GM11168 (cell line): ENCODE measurements at regions not wholly inside any gene's neighbourhood (a gene's known extent, or its start where the extent isn't known, plus 50 kb on each side); places are given as distances from the start of the nearest gene placed in this dataset.

ENCODE experiments used
- in situ Hi-C: fragments of 300-500 bp; cut with MboI; formaldehyde crosslinking; loops from one replicate; pipeline ENCODE4 v1.12.0; 2022; ENCODE audit warnings: low sequenced_read_pairs; ENCODE audit not compliant: unreplicated experiment

- in situ Hi-C loops, result no loop called here
Measured at GRCh38 chr14:97848317-97848980, 1051.3 kb downstream of the VRK1 start.

DNA sequence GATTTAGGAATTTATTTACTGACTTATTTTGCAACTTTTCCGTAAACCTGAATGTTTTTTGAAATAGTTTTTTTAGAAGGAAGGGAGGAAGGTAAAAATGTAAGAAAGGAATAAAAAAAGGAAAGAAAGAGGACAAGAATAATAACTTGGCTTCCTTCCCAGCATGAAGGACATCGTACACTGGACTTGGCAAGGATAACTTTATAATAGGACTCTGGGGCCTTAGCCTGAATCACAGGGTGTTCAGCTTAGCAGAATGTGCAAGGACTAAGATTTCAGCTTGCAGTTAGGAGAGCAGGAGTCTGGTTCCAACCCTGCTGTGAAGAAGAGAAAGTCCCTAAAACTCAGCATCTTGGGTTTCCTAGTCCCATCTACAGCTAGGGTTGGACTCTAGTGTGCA, 1053.3 kb downstream of the VRK1 start:
- in situ Hi-C loops, result no loop called here

DNA sequence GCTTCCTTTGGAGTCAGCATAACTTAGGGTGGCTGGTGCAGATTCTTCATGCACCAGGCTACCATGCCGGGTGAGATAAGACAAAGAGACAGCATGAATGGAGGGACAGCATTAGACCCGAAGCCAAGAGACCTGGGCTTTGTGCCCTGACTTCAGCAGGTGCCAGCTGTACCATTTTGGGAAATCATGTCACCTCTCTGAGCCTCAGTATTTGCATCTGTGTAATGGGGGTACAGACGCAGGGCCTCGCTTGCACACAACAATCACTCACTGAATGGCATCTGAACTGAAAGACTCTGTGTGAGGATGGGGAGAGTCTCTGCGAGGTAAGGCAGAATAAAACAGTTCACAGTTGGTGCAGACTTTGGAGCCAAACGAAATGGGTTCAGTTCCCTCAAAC, 1053.7 kb downstream of the VRK1 start:
- in situ Hi-C loops, result no loop called here

- in situ Hi-C loops, result no loop called here
Measured at GRCh38 chr14:97851428-97851995, 1054.3 kb downstream of the VRK1 start.

GRCh38 chr14:97854918-97855317, 1057.7 kb downstream of the VRK1 start:
- in situ Hi-C loops, result no loop called here

DNA sequence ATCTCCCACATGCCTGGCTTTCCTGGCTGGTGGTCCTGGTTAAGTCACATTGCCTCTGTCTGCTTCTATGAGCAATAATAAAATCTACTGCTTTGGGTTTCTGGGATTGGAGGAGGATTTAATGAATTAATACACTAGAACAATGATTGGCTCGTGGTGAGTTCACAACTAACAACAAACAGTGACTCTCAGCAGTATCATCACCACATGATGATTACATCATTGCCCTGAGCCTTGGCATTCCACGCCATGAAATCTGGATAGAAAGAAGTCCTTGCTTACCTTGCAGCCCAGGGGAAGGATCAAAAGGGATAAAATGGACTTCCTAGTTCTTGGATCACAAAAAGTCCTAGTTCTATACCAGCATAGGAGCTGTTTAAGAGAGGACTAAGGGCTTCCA, 1069.0 kb downstream of the VRK1 start:
- in situ Hi-C loops, result no loop called here

GRCh38 chr14:97866664-97867063, 1069.5 kb downstream of the VRK1 start:
- in situ Hi-C loops, result no loop called here

DNA sequence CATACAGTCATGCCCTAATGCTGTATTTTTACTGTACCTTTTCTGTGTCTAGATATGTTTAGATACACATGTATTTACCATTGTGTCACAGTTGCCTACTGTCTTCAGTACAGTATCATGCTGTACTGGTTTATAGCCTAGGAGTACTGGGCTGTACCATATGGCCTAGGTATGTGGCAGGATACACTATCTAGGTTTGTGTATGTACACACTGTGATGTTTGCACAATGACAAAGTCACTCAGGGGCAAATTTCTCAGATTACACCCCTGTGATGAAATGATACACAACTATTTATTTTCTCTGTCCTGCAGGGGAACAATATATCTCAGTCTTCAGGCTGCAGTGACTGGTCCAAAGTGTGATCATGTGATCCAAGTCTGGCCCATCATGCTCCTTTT, 1076.1 kb downstream of the VRK1 start:
- in situ Hi-C loops, result no loop called here

DNA sequence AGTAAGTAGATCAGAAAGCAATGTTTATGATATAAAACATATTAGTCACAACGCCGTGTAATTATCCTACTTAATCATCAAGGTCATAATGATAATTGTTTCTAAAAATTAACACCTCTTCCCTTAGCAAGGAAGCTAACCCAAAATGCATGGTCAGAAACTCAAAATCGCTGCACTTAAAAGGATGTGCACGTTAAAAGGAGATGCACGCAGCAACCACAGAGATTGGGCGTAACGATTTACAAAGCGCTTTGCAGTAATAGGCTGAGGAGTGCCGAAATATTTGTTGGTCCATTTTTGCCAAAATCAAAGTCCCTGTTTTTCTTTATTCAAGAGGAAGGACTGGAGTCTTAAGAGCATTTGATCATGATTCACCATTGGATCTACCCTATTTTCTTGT, 1077.2 kb downstream of the VRK1 start:
- in situ Hi-C loops, result no loop called here

DNA sequence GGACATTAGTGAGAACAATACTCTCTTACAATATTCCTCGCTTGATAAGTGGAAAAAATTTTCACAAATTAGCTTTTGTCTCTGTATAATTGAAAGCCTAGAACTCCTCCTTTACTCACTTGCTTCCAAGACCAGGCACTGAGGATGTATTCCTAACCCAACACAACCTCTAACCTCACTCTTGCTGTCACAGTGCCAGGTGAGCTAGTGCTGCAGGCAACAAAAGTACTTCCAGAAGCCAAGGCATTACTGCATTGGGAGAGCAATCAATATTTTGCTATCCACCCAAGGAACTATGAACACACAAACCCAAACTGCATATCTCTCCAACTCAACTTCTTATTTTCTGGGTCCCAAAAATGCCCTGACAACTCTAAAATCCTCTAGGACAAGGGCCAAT, 1081.0 kb downstream of the VRK1 start:
- in situ Hi-C loops, result no loop called here

- in situ Hi-C loops, result no loop called here
Measured at GRCh38 chr14:97878727-97879126, 1081.5 kb downstream of the VRK1 start.

GRCh38 chr14:97887690-97888089, 1090.5 kb downstream of the VRK1 start:
- in situ Hi-C loops, result no loop called here

DNA sequence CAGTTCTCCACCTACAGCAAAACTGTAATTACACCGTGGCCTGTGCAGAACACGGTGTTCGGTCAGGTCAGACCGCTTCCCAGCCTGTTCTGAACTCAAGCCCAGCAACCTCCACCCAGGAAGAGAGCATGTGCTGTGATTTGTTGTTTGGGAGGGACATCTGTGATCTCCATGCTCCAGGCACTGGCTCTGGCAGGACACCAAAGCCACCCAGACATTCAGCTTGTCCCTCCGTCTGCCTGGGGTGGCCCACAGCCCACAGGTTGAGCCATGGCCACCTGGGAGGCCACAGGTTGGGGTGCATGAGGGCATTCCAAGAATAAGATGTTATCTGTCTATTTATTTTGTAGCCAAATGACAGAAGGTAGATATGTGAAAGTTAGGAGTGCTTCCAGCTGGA, 1091.1 kb downstream of the VRK1 start:
- in situ Hi-C loops, result no loop called here

DNA sequence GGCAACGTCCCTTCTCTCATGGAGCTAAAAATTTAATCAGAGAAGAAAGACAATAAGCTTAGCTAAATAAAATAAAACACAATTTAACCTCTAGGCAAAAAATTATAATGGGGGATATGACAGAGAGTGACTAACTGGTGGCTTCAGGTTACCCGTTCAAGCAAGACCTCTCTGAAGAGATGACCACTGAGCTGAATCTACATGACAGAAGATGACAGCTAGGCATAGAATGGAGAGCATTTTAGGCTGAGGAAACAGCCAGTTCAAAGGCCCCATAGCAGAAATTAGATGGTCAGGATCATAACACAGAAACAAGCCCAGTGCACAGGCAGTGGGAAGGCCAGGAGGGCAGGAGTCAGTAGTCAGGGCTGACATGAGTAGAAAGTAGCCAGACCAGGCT, 1094.3 kb downstream of the VRK1 start:
- in situ Hi-C loops, result no loop called here

DNA sequence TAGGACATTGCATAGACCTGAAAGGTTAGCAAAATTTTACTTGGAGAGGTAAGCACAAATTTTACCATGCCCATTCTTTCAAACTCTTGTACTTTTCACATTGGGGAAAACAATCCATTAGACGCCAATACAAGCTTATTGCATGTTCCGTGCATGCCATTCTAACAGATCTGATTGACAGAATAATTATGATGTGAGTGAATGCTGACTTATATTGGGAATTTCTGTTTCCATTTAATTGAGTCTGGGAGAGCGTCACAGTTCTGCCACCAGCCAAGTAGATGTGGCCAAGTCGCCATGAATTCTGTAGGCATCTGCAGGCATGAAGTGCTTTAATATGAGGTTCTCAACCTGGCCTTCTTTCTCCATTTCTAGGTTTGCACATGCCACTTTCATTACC, 1097.4 kb downstream of the VRK1 start:
- in situ Hi-C loops, result no loop called here

- in situ Hi-C loops, result no loop called here
Measured at GRCh38 chr14:97900196-97900854, 1103.1 kb downstream of the VRK1 start.

- in situ Hi-C loops, result no loop called here
Measured at GRCh38 chr14:97902630-97903029, 1105.4 kb downstream of the VRK1 start.

GRCh38 chr14:97903821-97904220, 1106.6 kb downstream of the VRK1 start:
- in situ Hi-C loops, result no loop called here

DNA sequence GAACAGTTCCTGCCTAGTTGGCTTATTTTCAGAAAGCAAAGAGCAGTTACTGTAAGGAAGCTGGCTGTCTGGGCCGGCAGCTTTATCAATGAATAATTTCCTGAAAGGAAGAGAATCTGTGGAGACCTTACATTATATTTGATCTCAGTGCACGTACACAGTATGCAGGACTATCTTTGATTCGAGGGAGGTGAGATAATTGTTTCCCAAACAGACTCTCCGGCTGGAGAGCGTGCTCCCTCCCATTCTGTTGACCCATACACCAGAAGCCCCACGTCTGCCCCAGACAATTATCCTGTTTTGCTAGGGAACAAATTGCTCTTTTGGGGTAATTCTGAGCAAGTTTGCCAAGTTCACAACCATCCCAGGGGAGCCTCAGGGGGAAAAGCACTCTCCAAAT, 1115.0 kb downstream of the VRK1 start:
- in situ Hi-C loops, result no loop called here

DNA sequence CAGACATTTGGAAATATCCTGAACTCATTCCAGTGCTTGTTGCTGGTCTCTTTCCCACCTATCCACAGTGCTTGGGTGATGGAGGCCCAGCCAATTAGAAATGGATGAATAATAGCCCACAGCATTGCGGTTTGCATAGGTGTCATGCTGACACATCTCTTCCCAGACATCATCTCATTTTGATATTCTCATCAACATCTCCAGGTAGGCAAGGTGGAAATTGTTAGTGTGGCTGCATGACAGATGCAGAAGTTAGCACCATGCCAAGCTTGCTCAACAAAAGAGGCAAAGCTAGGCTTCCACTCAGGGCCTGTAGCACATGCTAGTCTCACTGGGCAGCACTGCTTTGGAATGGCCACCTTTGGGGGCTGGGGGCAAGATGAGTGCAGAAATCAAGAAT, 1118.9 kb downstream of the VRK1 start:
- in situ Hi-C loops, result no loop called here

- in situ Hi-C loops, result no loop called here
Measured at GRCh38 chr14:97916669-97917568, 1119.7 kb downstream of the VRK1 start.
